HEK293T (cell line): ENCODE measurements at regions not wholly inside any gene's neighbourhood (a gene's known extent, or its start where the extent isn't known, plus 50 kb on each side); places are given as distances from the start of the nearest gene placed in this dataset.

Experiments used
- ELF4 ChIP-seq: fragments of 450-650 bp; IDR thresholded peaks from 2 replicates; pipeline ENCODE4 v1.6.1; 2017; ENCODE audit warnings: antibody characterized with exemption
- FOXK2 ChIP-seq: fragments of 450-650 bp; IDR thresholded peaks from 2 replicates; pipeline ENCODE4 v1.6.1; 2016; ENCODE audit warnings: mild to moderate bottlenecking

DNA sequence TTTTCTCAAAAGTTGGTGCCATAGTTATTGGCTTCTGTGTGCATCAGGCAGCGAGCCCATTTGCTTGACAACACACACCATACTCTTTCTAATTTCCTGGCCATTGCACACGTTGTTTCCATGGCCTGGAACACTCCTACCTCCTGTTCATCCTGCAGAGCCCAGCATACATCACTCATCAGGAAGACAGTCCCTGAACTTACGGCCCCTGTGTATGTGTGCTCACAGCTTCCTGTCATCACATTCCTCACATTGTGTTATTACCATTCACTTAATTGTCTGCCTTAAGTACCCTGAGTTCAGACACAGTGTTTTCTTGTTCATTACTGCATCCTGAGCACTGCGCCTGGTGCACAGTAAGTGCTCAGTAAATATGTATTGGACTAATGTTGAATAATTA, 355.9 kb downstream of the PRELID2 start:
- TF ChIP-seq ELF4 (no peak), FOXK2 (no peak)
